Esophagus muscularis mucosa (tissue), 4 donors: ENCODE measurements at regions not wholly inside any gene's neighbourhood (a gene's known extent, or its start where the extent isn't known, plus 50 kb on each side); places are given as distances from the start of the nearest gene placed in this dataset.

ENCODE experiments used
- EP300 ChIP-seq: sonication (generic); formaldehyde crosslinking; IDR thresholded peaks from one replicate; pipeline ENCODE4 v1.6.1; 2017; ENCODE audit warnings: antibody characterized with exemption
- POLR2A ChIP-seq: fragments of 450-650 bp; IDR thresholded peaks from one replicate; pipeline ENCODE4 v1.6.1; 2017; ENCODE audit warnings: antibody characterized with exemption, moderate library complexity, mild to moderate bottlenecking, low read depth
- POLR2AphosphoS5 ChIP-seq, 2 donors: sonication (generic); formaldehyde crosslinking; IDR thresholded peaks; one replicate each; pipeline ENCODE4 v1.6.1; 2017; ENCODE audit warnings: antibody characterized with exemption in 2 of 2
- TF ChIP-seq, protein P1 (sequence below), 3 experiments: fragments of 200-600 bp in 2 of 3; fragments of 450-650 bp in 1 of 3; sonication (generic) in 2 of 3; IDR thresholded peaks; one replicate each; pipeline ENCODE4 v1.5.1; 2017 to 2019; ENCODE audit warnings: antibody characterized with exemption in 3 of 3, mild to moderate bottlenecking in 2 of 3, moderate library complexity in 1 of 3

DNA sequence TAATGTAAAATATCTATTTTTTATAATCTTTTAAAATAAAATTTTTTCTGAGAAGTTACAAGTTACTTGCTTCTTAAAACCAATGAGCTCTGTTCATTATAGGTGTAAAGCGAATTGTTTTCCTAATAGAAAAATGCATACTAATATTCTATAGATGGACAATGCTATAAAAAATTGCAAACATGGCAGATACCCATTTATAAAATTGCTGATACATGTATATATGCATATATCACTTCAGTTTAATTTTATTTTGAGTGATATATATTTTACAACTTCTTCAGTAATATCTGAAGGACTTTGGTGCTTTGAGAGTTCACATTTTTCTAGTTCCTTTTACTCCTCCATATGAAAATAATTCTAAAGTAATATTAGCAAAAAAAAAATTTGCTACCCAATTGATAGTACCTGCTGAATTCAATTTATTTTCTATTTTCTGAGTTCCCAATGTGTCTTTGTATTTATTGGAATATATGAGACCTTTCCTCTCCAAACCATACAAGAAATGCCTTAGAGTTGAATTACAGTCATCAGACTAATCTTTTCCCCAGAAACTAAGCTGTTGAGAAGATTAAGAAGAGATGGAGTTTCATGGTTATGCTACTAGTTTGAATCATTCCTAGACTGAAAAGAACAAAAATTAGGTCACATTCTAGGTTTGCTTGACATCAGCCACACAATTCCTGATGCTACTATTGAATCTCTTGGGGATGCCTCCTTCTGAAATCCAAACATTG is 1937.5 kb upstream of the SEL1L start:
- TF ChIP-seq, protein P1, sequence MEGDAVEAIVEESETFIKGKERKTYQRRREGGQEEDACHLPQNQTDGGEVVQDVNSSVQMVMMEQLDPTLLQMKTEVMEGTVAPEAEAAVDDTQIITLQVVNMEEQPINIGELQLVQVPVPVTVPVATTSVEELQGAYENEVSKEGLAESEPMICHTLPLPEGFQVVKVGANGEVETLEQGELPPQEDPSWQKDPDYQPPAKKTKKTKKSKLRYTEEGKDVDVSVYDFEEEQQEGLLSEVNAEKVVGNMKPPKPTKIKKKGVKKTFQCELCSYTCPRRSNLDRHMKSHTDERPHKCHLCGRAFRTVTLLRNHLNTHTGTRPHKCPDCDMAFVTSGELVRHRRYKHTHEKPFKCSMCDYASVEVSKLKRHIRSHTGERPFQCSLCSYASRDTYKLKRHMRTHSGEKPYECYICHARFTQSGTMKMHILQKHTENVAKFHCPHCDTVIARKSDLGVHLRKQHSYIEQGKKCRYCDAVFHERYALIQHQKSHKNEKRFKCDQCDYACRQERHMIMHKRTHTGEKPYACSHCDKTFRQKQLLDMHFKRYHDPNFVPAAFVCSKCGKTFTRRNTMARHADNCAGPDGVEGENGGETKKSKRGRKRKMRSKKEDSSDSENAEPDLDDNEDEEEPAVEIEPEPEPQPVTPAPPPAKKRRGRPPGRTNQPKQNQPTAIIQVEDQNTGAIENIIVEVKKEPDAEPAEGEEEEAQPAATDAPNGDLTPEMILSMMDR (IDR thresholded peaks at IDR 0.05), result no peak
- TF ChIP-seq EP300 (no peak), POLR2AphosphoS5 (IDR thresholded peaks at IDR 0.05) (no peak), POLR2A (no peak)
